CD4-positive, alpha-beta T cell treated with Interleukin-12 subunit alpha and Interleukin-12 subunit beta, for 1 hour (primary cell): ENCODE measurements at regions not wholly inside any gene's neighbourhood (a gene's known extent, or its start where the extent isn't known, plus 50 kb on each side); places are given as distances from the start of the nearest gene placed in this dataset.

ENCODE experiments used
- DNase-seq: peaks from one replicate; pipeline ENCODE4 v3.0.0-alpha.2; 2020

- no peak for DNase-seq
Observed at GRCh38 chr4:181193131-181193930, 1049.9 kb upstream of the TENM3 start.

- DNase-seq = no peak
Observed at GRCh38 chr4:181194096-181194495, 1049.1 kb upstream of the TENM3 start.

- DNase-seq = no peak
Observed at GRCh38 chr4:181200076-181200475, 1043.1 kb upstream of the TENM3 start.

GRCh38 chr4:181202240-181202639 is 1041.0 kb upstream of the TENM3 start:
- DNase-seq = no peak

- DNase-seq = no peak
Observed at GRCh38 chr4:181204109-181204508, 1039.1 kb upstream of the TENM3 start.

GRCh38 chr4:181213551-181213950 is 1029.7 kb upstream of the TENM3 start:
- no peak for DNase-seq

- no peak for DNase-seq
Observed at GRCh38 chr4:181216501-181216900, 1026.7 kb upstream of the TENM3 start.

- no peak for DNase-seq
Observed at GRCh38 chr4:181219783-181220416, 1023.3 kb upstream of the TENM3 start.

GRCh38 chr4:181224852-181225251 is 1018.4 kb upstream of the TENM3 start:
- no peak for DNase-seq

- no peak for DNase-seq
Observed at GRCh38 chr4:181225616-181226261, 1017.5 kb upstream of the TENM3 start.

- DNase-seq = no peak
Observed at GRCh38 chr4:181234951-181235680, 1008.1 kb upstream of the TENM3 start.

GRCh38 chr4:181245326-181245725 is 997.9 kb upstream of the TENM3 start:
- DNase-seq = no peak

- DNase-seq = no peak
Observed at GRCh38 chr4:181249031-181249430, 994.2 kb upstream of the TENM3 start.

- no peak for DNase-seq
Observed at GRCh38 chr4:181254771-181255170, 988.4 kb upstream of the TENM3 start.

GRCh38 chr4:181258569-181258968 is 984.6 kb upstream of the TENM3 start:
- no peak for DNase-seq

- no peak for DNase-seq
Observed at GRCh38 chr4:181259081-181259709, 984.0 kb upstream of the TENM3 start.

GRCh38 chr4:181261279-181261678 is 981.9 kb upstream of the TENM3 start:
- DNase-seq = no peak

GRCh38 chr4:181264893-181265292 is 978.3 kb upstream of the TENM3 start:
- DNase-seq = no peak

GRCh38 chr4:181265370-181265769 is 977.8 kb upstream of the TENM3 start:
- DNase-seq = no peak

- DNase-seq = no peak
Observed at GRCh38 chr4:181271116-181271640, 972.0 kb upstream of the TENM3 start.

- DNase-seq = no peak
Observed at GRCh38 chr4:181272422-181272821, 970.8 kb upstream of the TENM3 start.

- DNase-seq = no peak
Observed at GRCh38 chr4:181278941-181279340, 964.3 kb upstream of the TENM3 start.

GRCh38 chr4:181281451-181281850 is 961.8 kb upstream of the TENM3 start:
- no peak for DNase-seq
